Astrocyte (in vitro differentiated cells and primary cell): ENCODE measurements at regions not wholly inside any gene's neighbourhood (a gene's known extent, or its start where the extent isn't known, plus 50 kb on each side); places are given as distances from the start of the nearest gene placed in this dataset.

ENCODE experiments used
- DNase-seq: peaks from one replicate; pipeline ENCODE4 v3.0.0-alpha.2; 2010; ENCODE audit warnings: low read depth
- FAIRE-seq: peaks from 2 replicates; lab custom pipeline; 2011; peaks lifted over from hg19 to GRCh38; lab: Jason Lieb, UNC
- H2AFZ ChIP-seq: 2 replicates; pipeline ENCODE4 v1.6.0; 2012; ENCODE audit warnings: low read depth, low read length, inconsistent platforms
- H3K27ac ChIP-seq: 2 replicates; pipeline ENCODE4 v1.5.1; 2011; ENCODE audit warnings: low read depth, low read length, inconsistent platforms
- H3K27me3 ChIP-seq: 2 replicates; pipeline ENCODE4 v1.6.0; 2011; ENCODE audit warnings: low read length, inconsistent platforms; ENCODE audit not compliant: insufficient read depth
- H3K36me3 ChIP-seq: 2 replicates; pipeline ENCODE4 v1.5.1; 2011; ENCODE audit warnings: low read length, inconsistent platforms; ENCODE audit not compliant: insufficient read depth
- H3K4me1 ChIP-seq: 2 replicates; pipeline ENCODE4 v1.5.1; 2011; ENCODE audit warnings: low read length, inconsistent platforms; ENCODE audit not compliant: insufficient read depth
- H3K4me2 ChIP-seq: 2 replicates; pipeline ENCODE4 v1.6.0; 2012; ENCODE audit warnings: low read length, inconsistent platforms
- H3K4me3 ChIP-seq: 2 replicates; pipeline ENCODE4 v1.5.1; 2011; ENCODE audit warnings: low read depth, mild to moderate bottlenecking, low read length, inconsistent platforms; ENCODE audit not compliant: insufficient read depth
- H3K79me2 ChIP-seq: 2 replicates; pipeline ENCODE4 v1.6.0; 2012; ENCODE audit warnings: mild to moderate bottlenecking, low read length, inconsistent platforms; ENCODE audit not compliant: insufficient read depth
- H3K9ac ChIP-seq: 2 replicates; pipeline ENCODE4 v1.6.0; 2012; ENCODE audit warnings: mild to moderate bottlenecking, low read length, inconsistent platforms
- H3K9me3 ChIP-seq: 2 replicates; pipeline ENCODE4 v1.5.1; 2012; ENCODE audit warnings: low read depth, mild to moderate bottlenecking, low read length, inconsistent platforms; ENCODE audit not compliant: insufficient read depth
- H4K20me1 ChIP-seq: 2 replicates; pipeline ENCODE4 v1.6.0; 2012; ENCODE audit warnings: low read length, inconsistent platforms; ENCODE audit not compliant: insufficient read depth
- H3K27ac Mint-ChIP-seq: one replicate; pipeline ENCODE4 v1.8.0; 2021; ENCODE audit warnings: mild to moderate bottlenecking, mixed read lengths; ENCODE audit not compliant: unreplicated experiment
- H3K27me3 Mint-ChIP-seq: one replicate; pipeline ENCODE4 v1.8.0; 2021; ENCODE audit warnings: low read depth, mixed read lengths; ENCODE audit not compliant: unreplicated experiment
- H3K36me3 Mint-ChIP-seq: one replicate; pipeline ENCODE4 v1.8.0; 2021; ENCODE audit warnings: low read depth, mixed read lengths; ENCODE audit not compliant: unreplicated experiment
- H3K4me1 Mint-ChIP-seq: one replicate; pipeline ENCODE4 v1.8.0; 2021; ENCODE audit warnings: low read depth, mixed read lengths; ENCODE audit not compliant: unreplicated experiment
- H3K4me3 Mint-ChIP-seq: one replicate; pipeline ENCODE4 v1.8.0; 2021; ENCODE audit warnings: mild to moderate bottlenecking, moderate library complexity, mixed read lengths; ENCODE audit not compliant: unreplicated experiment
- H3K9me3 Mint-ChIP-seq: one replicate; pipeline ENCODE4 v1.8.0; 2021; ENCODE audit warnings: mild to moderate bottlenecking, mixed read lengths; ENCODE audit not compliant: unreplicated experiment
- CTCF ChIP-seq: IDR thresholded peaks from 2 replicates; pipeline ENCODE4 v1.5.1; 2011; ENCODE audit warnings: low read depth, mild to moderate bottlenecking, inconsistent platforms, low read length, moderate library complexity; ENCODE audit not compliant: insufficient read depth
- EZH2 ChIP-seq: IDR thresholded peaks from 2 replicates; pipeline ENCODE4 v1.6.1; 2012; ENCODE audit warnings: mild to moderate bottlenecking, low read length, inconsistent platforms; ENCODE audit not compliant: insufficient read depth

GRCh38 chr2:2623939-2624338 is 292.9 kb upstream of the MYT1L start:
- no peaks in the 10 kb centered on the region for H3K27me3 ChIP-seq
- no peak overlapping the region for H2AFZ ChIP-seq
- H3K27me3 Mint-ChIP-seq, result no peaks in the 10 kb centered on the region
- H3K4me3 ChIP-seq, result no peak overlapping the region
- no peaks in the 10 kb centered on the region for H3K36me3 Mint-ChIP-seq
- TF ChIP-seq CTCF (no peak), EZH2 (no peak)
- H4K20me1 ChIP-seq, result no peaks in the 10 kb centered on the region
- H3K27ac ChIP-seq, result no peak overlapping the region
- H3K27ac Mint-ChIP-seq, result no peak overlapping the region
- DNase-seq (no peak), FAIRE-seq (no peak)
- H3K4me1 Mint-ChIP-seq, result peaks cover 8% of the 10 kb centered on the region
- no peak overlapping the region for H3K9ac ChIP-seq
- H3K4me1 ChIP-seq, result no peaks in the 10 kb centered on the region
- no peaks in the 10 kb centered on the region for H3K79me2 ChIP-seq
- no peaks in the 10 kb centered on the region for H3K36me3 ChIP-seq
- peaks cover 1% of the 10 kb centered on the region for H3K9me3 Mint-ChIP-seq
- no peak overlapping the region for H3K4me2 ChIP-seq
- no peak overlapping the region for H3K4me3 Mint-ChIP-seq
- H3K9me3 ChIP-seq, result no peaks in the 10 kb centered on the region

GRCh38 chr2:2621855-2622254 is 290.8 kb upstream of the MYT1L start:
- H3K4me1 ChIP-seq, result no peaks in the 10 kb centered on the region
- Mint-ChIP-seq H3K36me3 (no peaks in the 10 kb centered on the region), H3K9me3 (peaks cover 1% of the 10 kb centered on the region), H3K4me3 (no peak overlapping the region), H3K4me1 (peaks cover 8% of the 10 kb centered on the region), H3K27ac (no peak overlapping the region), H3K27me3 (no peaks in the 10 kb centered on the region)
- no peaks in the 10 kb centered on the region for H3K27me3 ChIP-seq
- no peaks in the 10 kb centered on the region for H3K36me3 ChIP-seq
- no peak overlapping the region for H3K27ac ChIP-seq
- no peak overlapping the region for H2AFZ ChIP-seq
- FAIRE-seq (no peak), DNase-seq (no peak)
- no peaks in the 10 kb centered on the region for H4K20me1 ChIP-seq
- no peak overlapping the region for H3K4me2 ChIP-seq
- no peaks in the 10 kb centered on the region for H3K9me3 ChIP-seq
- TF ChIP-seq CTCF, result no peak
- TF ChIP-seq EZH2, result no peak
- no peak overlapping the region for H3K9ac ChIP-seq
- H3K4me3 ChIP-seq, result no peak overlapping the region
- no peaks in the 10 kb centered on the region for H3K79me2 ChIP-seq

GRCh38 chr2:2620604-2621003 is 289.5 kb upstream of the MYT1L start:
- no peak for TF ChIP-seq EZH2
- no peak for TF ChIP-seq CTCF
- no peaks in the 10 kb centered on the region for H3K36me3 Mint-ChIP-seq

More at GRCh38 chr2:2620604-2621003, 289.5 kb upstream of the MYT1L start:
- Mint-ChIP-seq H3K4me3 (no peak overlapping the region), H3K27ac (no peak overlapping the region), H3K9me3 (peaks cover 1% of the 10 kb centered on the region), H3K4me1 (peaks cover 8% of the 10 kb centered on the region), H3K27me3 (no peaks in the 10 kb centered on the region)
- no peaks in the 10 kb centered on the region for H3K9me3 ChIP-seq
- no peak for DNase-seq
- H4K20me1 ChIP-seq, result no peaks in the 10 kb centered on the region
- no peaks in the 10 kb centered on the region for H3K79me2 ChIP-seq
- H2AFZ ChIP-seq, result no peak overlapping the region
- H3K27ac ChIP-seq, result no peak overlapping the region
- no peak for FAIRE-seq
- no peak overlapping the region for H3K4me3 ChIP-seq
- H3K27me3 ChIP-seq, result no peaks in the 10 kb centered on the region
- H3K36me3 ChIP-seq, result no peaks in the 10 kb centered on the region
- H3K9ac ChIP-seq, result no peak overlapping the region
- H3K4me1 ChIP-seq, result no peaks in the 10 kb centered on the region
- H3K4me2 ChIP-seq, result no peak overlapping the region
